DMS53 (cell line): ENCODE measurements at regions not wholly inside any gene's neighbourhood (a gene's known extent, or its start where the extent isn't known, plus 50 kb on each side); places are given as distances from the start of the nearest gene placed in this dataset.
A peak's percentile ranks its signal among the peaks of the same experiment; 100 is the strongest.

Experiments used
- DNase-seq: peaks from one replicate; lab custom pipeline; 2025; lab: John Stamatoyannopoulos, UW

DNA sequence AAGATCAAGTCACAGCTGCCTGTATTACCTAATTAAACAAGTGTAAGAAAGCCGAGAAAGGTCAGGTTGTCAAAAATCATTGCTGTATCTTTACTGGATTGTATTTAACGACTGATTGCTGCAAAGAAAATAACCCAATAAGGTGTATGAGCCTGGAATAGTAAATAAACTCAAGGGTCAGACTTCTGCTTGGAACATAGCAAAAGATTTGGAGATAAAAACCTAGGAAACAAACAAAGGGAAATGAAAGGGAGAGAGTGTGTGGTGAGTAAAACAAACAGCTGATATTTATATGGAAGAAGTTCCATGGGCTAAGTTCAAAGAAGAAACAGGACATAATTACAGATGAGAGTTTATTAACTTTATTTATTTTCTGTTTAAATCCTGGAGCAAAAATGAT, 354.0 kb downstream of the TLR4 start:
- DNase-seq, result peak; percentile 47

DNA sequence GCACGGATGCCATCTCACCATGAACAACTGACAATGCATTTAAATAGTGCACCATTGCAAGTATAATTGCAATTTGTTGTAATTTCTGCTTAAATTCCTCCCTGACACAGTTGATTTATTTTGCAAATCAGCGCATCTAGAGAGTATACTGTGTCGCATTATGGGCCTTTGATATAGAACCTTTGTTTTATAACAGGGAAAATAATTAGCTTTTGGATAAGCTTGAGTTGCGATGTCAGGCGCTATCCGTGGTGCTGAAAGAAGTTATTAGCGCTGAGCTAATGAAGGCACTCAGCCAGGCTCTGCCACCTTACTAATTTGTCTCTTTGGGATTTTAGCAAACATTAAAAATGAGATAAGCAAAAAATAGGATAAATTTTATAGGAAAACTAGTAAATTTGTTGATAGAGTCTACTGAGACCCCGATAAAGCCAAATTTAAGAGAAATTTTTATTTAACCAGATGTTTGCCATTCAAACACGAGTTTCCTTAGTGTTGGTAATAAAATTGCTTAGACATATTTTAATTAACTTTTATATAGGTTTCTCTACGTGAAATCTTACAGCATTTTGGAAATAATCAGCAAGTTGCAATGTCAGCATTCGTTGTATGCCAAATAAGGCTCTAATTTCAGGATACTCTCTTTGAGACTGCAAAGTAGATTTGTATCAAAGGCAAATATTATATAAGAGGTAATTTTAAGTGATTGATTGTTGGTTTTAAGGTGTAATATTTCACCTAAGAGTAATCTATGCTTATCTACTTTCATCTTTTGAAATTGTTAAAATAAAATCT, 355.5 kb downstream of the TLR4 start:
- DNase-seq, result peak; percentile 35

DNA sequence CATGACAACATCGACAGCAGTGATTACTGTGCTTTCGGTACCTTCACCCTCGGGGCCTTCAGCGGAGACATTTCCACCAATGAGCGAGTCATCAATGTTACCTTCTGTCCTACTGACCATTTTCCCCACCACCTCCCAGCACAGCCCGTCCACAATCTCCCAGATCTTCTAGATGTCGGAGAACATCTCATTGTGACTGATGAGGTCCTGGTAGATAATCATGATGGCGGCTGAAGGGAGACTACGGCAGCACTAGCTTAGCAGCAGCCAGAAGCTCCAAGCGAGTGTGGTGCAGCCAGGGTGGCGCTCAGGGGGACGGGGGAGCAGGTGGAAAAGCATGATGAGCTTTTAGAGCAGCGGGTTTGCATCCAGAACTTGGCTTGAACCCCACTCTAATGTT, 379.0 kb downstream of the TLR4 start:
- DNase-seq, result no peak

DNA sequence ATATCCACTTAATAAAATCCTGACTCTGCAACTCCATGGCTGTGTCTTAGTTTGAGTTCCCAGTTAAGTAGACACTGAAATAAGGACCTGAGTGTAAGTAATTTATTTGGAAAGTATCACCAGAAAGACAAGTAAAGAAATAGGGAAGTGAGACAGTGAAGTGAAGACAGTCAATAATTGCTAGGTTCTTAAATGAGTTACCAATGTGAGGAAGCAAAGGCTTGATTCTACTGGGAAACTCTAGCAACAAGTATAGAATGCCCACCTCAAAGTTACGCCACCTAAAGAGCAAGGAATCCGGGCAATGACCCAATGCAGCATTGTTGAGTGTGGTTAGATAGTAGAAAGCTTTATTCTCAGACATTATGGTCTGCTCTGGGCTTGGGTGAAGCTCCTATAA, 383.9 kb downstream of the TLR4 start:
- DNase-seq, result no peak

DNA sequence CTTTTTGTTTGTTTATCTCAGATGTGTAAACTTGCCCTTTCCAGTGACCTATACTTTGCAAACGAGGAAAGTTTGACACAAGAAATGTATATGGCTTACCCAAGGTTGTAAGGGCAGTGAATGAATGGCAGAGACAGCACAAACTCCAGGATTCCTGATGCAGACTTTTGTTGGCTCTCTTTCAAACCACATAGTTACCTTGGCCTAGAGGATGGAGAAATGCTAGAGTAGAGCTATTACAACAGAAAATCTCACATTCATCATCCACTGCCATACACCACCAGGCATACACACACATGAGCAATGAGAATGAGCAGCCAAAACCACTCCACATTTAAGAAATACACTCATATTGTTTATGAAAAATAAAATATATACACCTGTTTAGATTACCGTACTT, 387.0 kb downstream of the TLR4 start:
- no peak for DNase-seq

DNA sequence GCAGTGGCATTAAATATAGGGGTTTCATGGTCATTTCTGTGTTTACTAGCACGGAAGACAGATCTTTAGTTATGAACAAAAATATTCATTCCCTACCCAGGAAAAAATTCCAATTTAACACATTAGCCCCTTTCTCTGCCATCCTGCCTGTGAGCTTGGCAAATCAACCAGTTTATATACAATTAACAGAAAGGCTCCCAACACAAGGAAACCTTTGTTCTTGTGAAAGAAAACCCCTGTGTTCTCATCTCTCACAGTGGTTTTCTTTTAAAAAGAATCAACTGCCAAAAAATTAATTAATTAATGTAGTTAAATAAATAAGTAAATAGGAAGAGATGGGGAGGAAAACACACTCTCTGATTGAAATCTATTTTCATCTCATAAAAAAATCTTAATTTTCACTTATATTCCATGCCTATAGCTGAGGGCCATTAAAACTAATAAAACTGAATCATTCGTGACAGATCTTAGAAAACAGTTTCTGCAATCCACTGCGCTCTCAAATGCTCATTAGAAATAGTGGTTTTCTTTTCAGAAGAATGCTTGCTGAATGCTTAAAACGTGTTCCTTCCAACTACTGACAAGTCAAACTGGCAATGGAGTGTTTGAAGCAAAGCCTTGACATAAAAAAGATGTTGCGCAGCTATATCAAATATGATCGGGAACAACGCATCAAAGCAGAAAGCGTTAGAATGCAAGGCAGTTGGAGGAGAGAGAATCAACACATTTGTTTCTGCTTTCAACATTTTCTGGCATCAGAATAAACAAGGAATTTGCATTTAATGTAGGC, 387.7 kb downstream of the TLR4 start:
- no peak for DNase-seq

DNA sequence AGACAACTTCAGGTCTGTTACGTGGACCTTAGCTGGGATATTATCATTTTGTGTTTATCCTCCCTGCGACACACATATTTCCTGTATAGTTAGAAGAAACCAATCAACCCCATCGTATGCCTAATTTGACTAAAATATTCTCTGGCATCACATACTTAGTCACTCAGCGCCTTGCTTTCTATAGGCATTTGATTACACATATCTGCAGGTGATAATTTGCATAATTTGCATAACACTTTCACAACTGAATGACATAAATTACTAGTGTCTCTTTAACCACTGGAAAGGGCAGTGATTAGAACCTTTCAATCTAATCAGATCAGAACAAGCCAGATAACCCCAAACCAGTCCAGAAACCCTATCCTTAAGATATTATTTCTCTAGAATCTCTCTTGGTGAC, 390.2 kb downstream of the TLR4 start:
- no peak for DNase-seq

DNA sequence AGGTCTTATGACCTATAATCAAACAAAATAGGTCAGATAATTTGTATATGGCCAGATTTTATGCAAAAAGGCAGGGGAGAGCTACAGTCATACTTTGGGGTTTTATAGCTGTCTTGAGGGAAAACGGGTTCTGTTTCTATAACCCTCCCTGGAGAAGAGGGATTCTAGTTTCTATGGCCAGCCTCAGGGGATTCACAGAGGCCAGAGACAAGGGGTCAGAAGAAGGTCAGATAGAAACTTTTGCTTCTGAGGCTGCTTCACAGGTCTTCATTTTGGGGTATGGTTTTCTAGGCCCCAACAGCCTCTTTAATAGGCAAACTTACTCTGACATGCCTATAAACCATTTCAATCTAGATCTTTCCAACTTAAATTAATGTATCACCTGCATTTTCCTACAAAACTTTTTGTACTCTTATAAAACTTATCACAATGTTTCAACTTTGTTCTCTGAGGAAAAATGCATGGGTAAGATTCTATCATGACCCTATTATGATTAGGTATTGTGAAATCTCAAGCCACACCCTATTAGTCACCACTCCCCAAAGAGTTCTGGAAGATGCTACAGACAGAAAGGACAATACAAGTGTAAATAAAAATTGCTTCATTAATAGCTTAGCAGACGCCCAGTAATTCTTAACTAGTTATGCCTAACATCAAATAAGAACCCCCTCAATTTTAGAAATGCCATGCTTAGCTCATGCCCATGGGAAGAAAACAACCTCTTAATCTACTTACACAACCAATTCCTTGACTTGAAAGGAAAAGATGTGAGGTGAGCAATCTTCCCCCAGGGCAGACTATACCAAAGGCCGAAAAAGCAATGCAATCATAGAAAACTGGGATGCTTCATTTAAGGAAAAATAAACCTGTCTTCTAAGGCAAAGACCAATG, 396.6 kb downstream of the TLR4 start:
- DNase-seq, result no peak

DNA sequence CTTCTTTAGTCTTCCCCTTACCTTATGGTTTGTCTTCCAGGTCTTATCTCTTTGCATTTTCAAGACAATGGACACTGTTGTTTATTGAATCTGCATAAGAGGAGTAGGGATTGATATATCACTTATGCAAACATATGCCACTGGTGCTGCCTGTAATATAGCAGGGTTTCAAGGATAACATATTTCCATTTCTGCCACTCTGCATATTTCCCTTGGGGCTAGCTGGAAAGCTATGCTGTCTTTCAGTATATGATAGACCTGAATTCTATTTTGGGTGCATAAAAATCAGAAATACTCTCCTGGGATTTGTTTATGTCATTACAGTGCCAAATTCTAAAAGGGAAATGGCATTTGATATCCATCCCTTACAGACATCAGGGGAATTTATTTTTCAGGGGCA, 400.2 kb downstream of the TLR4 start:
- DNase-seq, result no peak

DNA sequence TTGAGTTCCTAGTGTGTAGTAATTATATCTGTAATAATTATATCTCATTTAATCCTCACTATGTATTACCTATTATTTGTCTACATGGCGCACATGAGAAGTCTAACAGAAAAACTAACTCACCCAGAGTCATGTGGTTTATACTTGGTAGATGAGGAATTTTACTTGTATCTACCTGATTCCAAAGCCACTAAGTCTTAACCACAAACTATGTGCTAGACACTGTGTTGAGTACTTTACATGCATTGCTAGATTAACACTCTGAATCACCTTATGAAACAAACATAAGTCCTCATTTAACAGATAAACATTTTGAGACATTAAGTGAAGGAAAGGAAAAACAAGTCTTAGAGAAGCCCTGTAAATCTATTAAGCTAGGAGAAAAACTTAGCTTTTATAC, 404.8 kb downstream of the TLR4 start:
- no peak for DNase-seq

DNA sequence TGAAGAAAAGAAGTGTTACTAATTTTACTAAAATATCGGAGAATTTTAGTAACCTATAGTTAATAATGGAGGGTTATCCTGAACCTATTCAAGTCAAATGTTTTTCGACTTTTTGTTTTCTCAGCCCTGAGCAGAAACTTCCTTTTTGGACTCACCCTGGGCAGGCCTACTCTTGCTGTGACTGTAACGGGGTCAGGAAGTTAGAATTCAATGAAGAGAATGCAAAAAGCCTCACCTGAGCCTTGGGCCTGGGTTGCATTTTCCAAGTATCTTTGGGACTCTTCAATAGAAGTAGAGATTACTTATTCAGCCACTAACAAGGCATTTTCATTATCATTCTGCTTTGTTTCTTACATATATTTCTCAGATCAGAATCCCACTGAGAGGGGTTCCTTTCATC, 405.3 kb downstream of the TLR4 start:
- DNase-seq, result no peak

DNA sequence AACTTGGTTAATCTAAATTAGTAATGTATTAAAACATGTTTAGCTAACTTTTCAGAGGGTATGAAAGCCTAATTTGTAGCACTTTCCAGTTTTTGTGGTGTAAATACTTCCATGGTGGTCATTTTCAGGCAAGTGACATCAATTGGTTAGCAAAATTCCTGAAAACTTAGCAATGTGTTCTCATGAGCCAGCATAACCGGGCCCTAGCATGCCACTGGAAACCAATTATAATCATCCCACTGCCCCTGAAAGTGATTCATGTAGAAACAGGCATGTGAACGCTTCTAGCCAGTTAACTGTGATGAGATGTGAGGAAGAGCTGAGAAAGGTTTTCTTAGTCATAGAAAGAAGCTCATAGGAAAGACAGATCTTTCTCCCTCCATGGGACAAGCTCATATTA, 417.2 kb downstream of the TLR4 start:
- no peak for DNase-seq

DNA sequence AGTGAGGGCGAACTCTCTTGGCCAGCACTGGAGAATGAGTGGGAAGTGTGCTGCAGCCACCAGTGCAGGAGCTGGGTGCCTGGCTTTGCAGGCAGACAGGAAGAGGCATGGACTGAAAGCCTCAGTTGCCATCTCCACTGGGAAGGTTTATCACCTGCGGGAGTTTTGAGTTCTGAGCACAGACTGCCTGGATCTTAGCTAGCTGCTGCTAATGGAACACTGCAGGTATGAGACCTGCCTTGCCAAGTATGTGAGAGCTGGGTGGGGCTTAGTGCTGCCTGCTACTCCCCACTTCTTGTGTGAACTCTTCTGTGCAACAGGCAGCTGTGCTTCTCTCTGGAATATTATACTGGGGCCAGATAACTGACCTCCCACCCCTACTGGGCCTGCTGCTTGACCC, 424.1 kb downstream of the TLR4 start:
- DNase-seq, result no peak

DNA sequence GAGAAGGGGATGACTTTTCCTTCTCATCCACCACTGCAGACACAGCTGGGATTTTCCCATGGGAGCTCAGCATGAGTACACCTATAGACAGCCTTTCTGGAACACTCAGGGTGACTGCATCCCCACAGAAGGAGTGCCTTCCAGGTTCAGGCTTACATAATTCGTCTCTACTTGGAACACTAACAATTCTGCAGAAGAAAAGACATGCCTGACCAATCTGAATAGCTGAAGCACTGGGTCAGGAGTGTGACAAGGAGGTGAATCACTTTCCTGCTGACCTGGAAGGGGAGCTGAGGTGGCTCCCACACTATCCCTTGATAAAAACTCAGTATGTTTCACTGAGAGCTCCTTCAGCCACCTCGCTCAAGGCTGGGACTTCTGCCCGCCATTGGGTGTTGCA, 425.3 kb downstream of the TLR4 start:
- no peak for DNase-seq

DNA sequence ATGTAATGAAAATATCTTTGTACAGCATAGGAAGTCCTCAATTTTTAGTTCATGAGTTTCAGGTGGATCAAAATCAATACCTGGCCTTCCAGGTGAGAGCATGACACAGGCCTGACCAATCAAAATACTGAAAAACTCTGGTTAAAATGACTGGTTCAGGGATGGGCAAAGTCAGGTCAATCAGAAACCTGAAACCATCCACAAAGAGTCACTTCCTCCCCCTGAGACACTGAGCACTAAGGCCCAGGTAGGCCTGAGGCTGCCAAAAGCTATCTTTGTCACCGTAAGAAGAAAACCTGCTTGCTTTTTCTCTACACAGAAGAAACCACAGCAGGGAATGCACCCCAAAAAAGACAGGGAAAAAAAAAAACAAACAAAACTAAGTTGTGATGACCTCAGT, 444.8 kb downstream of the TLR4 start:
- DNase-seq, result no peak

DNA sequence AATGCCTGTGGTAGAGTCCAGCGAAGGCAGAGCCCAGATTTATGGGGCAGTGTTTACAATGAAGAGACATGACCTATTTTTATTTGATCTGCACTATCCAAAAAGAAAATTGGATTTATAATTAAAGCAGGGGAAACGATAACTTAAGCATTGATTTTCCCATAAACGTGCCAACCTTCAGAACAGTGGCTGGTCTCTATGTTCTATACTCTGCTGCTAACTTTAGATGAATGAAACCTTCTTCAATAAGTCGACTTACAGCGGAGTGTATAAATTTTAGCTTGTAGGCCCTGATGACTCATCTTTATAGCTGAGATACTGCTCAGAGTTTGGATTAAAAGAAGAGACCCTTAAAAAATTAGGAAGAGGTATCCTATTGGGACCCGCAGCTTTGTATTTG, 452.6 kb downstream of the TLR4 start:
- no peak for DNase-seq

DNA sequence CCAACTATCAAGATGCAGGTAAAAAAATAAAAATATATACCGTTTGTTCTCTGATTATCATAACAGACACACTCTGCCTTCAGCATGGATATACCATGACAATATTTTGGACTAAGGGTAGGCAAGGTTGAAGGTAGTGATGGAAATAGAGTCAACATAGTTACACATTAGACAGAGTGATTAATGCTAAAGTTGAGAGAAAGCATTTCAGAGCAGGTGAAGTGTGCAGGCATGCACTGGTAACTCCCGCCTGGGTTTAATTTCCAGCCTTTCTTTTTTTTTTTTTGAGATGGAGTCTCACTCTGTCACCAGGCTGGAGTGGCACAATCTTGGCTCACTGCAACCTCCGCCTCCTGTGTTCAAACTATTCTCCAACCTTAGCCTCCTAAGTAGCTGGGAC, 458.5 kb downstream of the TLR4 start:
- DNase-seq, result no peak

DNA sequence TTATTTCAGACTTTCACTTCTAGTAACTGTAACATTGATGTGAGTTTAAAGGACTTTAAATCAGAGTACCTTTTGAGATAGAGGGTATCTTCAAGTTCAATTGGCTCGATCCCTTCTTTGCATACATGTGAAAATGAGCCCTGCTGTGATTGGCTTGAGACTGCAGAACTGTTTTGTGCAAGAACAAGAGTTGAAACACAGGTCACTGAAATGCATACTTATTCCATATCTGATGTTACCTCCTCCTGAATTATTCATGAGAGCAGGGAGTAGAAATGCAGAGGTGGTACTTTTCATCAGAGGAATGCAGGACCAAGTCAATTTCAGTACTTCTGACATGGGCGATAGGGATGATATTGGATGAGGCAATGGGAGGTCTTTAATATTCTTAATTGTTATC, 459.5 kb downstream of the TLR4 start:
- DNase-seq, result no peak

DNA sequence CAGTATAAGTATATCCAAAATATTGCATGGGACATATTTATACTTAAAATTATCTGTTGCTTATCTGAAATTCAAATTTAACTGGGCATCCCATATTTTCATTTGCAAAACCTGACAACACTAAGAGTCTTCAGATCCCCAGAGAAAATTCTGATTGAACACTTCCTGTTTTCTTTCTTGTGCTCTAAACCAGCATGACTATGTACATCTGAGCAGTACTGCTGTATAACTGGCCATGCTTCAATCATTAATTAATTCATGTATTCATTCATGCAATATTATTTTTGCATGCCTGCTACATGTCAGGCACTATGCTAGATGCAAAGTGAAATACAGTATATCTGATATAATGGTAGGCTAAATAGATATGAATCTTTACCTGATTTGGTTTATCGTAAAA, 461.2 kb downstream of the TLR4 start:
- no peak for DNase-seq

DNA sequence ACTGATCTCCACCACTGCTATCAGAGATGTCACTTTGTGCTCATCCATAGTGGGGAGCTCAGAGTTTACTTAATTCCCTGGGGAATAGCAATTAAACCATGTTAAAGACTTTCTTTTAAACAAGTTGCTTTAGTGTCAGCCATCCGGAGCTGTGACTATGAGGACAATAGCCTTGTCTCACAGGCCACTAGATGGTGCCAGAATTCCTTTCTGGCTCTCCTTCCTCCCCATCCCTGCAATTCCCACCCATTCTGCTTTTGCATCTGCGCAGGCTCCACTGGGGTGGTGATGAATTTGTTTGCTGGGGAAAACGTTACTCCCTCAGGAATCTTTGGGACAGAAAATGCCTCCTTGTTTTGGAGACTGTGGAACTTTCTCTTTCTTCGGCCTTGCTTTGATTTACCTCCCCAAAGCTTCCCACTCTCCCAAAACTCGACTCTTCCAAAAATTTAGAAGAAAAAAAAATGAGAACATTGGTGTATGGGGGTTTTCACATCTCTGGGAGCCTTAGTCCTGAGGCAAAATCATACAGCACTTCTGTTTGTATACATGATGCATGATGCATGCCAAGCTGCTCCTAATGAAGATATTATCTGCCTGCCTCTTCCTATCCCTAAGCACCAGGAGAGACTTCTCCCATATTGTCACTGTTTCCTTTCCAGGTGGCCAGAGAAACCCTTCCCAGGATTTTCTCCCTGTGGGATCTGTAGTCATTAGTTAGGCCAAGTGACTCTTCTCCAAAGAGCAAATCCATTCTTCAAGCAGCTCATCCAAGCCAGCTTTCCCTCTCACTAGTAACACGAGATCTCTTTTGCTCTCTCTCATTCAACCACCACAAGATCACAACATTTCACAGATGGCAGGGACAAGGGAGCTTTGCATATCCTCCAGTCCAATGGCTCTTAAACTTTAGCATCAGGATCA, 466.1 kb downstream of the TLR4 start:
- peak; percentile 88 for DNase-seq

DNA sequence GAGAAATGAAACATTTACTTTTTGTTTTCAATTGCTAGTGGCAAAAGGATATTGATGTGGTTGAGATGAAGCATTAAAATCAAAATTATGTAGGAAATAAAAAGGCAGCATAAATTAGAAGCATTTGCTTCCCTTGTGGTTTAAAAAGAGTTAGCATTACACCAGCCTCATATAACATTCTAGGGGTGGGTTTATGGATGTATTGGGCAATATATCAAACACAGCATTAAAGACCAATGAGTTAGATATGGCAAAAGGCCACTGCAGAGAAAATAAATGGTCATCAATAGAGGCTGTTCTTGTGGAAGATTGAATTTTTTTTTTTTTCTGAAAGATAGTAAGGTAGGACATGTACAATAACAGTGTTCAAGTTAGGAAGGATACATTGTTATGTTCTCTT, 473.0 kb downstream of the TLR4 start:
- DNase-seq, result no peak

DNA sequence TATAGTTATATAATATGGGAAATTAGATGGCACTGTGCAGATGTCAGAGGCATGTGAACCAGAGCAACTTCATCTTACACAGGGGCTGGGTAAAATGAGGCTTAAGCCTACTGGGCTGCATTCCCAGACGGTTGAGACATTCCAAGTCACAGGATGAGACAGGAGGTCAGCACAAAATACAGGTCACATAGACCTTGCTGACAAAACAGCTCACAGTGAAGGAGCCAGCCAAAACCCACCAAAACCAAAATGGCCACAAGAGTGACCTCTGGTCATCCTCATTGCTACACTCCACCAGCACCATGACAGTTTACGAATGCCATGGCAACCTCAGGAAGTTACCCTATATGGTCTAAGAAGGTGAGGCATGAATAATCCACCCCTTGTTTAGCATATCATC, 479.4 kb downstream of the TLR4 start:
- DNase-seq, result no peak
